Ovary (tissue), 3 donors: ENCODE measurements at regions not wholly inside any gene's neighbourhood (a gene's known extent, or its start where the extent isn't known, plus 50 kb on each side); places are given as distances from the start of the nearest gene placed in this dataset.

Source experiments
- EP300 ChIP-seq: sonication (generic); formaldehyde crosslinking; IDR thresholded peaks from one replicate; pipeline ENCODE4 v1.6.1; 2017; ENCODE audit warnings: antibody characterized with exemption
- TF ChIP-seq, protein P1 (sequence below), 3 donors: fragments of 450-650 bp in 2 of 3; fragments of 200-600 bp in 1 of 3; IDR thresholded peaks; one replicate each; pipeline versions ENCODE4 v1.5.1 to v1.8.0; 2016 to 2022; ENCODE audit warnings: antibody characterized with exemption in 3 of 3, mild to moderate bottlenecking in 1 of 3
- donor health status: DM: no; HTN: no; CAD: no.

DNA sequence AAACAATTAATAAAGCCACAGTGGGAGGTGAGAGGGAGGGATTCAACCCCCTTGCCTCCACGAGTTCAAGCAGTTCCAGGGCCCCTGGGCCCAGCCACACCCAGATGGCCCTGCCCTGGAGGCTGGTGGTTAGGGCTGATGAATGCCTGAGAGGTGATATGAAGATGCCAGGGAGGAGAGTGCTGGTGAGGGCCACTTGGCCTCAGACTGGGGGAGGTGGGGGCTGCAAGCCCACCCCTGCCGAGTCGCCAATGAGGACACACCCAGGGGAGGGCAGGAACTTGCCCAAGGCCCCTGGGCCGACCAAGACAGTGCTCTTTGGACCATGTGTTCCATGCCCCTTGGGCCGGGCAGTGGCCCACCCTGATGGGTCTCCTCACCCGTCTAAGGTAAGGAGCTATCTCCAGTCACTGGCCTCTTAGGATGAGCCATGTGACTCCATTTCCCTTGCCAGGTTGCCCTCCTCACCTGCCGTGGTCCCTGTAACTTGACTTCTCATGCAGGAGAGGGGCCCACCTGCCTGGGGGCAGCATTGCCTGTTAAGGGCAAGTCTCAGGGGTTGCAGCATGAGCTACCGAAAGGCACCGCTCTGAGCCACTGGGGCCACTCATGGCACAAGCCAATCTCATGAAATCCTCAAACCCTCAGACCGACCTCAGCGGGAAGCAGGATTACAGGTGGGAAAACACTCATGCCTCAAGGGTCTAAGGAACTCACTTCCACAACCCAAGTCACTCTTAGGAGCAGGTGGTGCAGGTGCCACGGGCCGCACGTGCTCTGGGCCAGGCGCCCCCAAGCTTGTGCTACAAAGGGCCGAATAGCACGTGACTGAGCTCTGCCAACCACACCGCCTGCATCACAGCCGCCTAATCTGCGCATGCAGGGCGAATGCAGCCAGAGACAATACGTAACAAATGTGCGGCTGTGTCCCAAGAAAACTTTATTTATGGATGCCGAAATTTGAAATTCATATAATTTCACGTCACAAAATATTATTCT is 147.4 kb upstream of the MLN start:
- TF ChIP-seq, protein P1, sequence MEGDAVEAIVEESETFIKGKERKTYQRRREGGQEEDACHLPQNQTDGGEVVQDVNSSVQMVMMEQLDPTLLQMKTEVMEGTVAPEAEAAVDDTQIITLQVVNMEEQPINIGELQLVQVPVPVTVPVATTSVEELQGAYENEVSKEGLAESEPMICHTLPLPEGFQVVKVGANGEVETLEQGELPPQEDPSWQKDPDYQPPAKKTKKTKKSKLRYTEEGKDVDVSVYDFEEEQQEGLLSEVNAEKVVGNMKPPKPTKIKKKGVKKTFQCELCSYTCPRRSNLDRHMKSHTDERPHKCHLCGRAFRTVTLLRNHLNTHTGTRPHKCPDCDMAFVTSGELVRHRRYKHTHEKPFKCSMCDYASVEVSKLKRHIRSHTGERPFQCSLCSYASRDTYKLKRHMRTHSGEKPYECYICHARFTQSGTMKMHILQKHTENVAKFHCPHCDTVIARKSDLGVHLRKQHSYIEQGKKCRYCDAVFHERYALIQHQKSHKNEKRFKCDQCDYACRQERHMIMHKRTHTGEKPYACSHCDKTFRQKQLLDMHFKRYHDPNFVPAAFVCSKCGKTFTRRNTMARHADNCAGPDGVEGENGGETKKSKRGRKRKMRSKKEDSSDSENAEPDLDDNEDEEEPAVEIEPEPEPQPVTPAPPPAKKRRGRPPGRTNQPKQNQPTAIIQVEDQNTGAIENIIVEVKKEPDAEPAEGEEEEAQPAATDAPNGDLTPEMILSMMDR (IDR thresholded peaks at IDR 0.05): no peak
- TF ChIP-seq EP300: no peak
